ENCODE measurements at regions not wholly inside any gene's neighbourhood (a gene's known extent, or its start where the extent isn't known, plus 50 kb on each side); places are given as distances from the start of the nearest gene placed in this dataset.

- intact Hi-C loops (cut with DNase I) = no loop called here
- 84 to 86% (median 86%) methylated on average over 7 of the region's 7 CpGs for WGBS, 3 donors
These were observed 82.2 kb upstream of the DUSP22 start for GRCh38 chr6:210104-210456.

GRCh38 chr6:210778-211374 is 81.4 kb upstream of the DUSP22 start:
- no peaks in the 10 kb centered on the region for H3K27me3 ChIP-seq
- H3K36me3 ChIP-seq = no peaks in the 10 kb centered on the region
- DNase-seq = no peak
- H3K27ac ChIP-seq = no peak overlapping the region
- H3K4me1 ChIP-seq (ENCODE audit: insufficient read depth) = no peaks in the 10 kb centered on the region
- intact Hi-C loops (cut with DNase I) = no loop called here
- 49 to 62% (median 53%) methylated on average over 13 of the region's 13 CpGs for WGBS, 3 donors
- TF ChIP-seq POLR2A (IDR thresholded peaks at IDR 0.05) = no peak
- TF ChIP-seq, protein P1, sequence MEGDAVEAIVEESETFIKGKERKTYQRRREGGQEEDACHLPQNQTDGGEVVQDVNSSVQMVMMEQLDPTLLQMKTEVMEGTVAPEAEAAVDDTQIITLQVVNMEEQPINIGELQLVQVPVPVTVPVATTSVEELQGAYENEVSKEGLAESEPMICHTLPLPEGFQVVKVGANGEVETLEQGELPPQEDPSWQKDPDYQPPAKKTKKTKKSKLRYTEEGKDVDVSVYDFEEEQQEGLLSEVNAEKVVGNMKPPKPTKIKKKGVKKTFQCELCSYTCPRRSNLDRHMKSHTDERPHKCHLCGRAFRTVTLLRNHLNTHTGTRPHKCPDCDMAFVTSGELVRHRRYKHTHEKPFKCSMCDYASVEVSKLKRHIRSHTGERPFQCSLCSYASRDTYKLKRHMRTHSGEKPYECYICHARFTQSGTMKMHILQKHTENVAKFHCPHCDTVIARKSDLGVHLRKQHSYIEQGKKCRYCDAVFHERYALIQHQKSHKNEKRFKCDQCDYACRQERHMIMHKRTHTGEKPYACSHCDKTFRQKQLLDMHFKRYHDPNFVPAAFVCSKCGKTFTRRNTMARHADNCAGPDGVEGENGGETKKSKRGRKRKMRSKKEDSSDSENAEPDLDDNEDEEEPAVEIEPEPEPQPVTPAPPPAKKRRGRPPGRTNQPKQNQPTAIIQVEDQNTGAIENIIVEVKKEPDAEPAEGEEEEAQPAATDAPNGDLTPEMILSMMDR (IDR thresholded peaks at IDR 0.05) = no peak
- TF ChIP-seq EP300 (IDR thresholded peaks at IDR 0.05) = no peak
- H3K9me3 ChIP-seq = peaks cover 0 to 4% of the 10 kb centered on the region in 2 donors
- no peak overlapping the region for H3K4me3 ChIP-seq

More at GRCh38 chr6:210104-210456, 82.2 kb upstream of the DUSP22 start:
- no peaks in the 10 kb centered on the region for H3K36me3 ChIP-seq
- H3K27me3 ChIP-seq = no peaks in the 10 kb centered on the region
- no peak for DNase-seq
- TF ChIP-seq, protein P1 (IDR thresholded peaks at IDR 0.05) = no peak
- TF ChIP-seq POLR2A (IDR thresholded peaks at IDR 0.05) (no peak), EP300 (IDR thresholded peaks at IDR 0.05) (no peak)
- H3K4me1 ChIP-seq (ENCODE audit: insufficient read depth) = no peaks in the 10 kb centered on the region
- H3K4me3 ChIP-seq = no peak overlapping the region
- no peak overlapping the region for H3K27ac ChIP-seq
- peaks cover 0 to 4% of the 10 kb centered on the region in 2 donors for H3K9me3 ChIP-seq

DNA sequence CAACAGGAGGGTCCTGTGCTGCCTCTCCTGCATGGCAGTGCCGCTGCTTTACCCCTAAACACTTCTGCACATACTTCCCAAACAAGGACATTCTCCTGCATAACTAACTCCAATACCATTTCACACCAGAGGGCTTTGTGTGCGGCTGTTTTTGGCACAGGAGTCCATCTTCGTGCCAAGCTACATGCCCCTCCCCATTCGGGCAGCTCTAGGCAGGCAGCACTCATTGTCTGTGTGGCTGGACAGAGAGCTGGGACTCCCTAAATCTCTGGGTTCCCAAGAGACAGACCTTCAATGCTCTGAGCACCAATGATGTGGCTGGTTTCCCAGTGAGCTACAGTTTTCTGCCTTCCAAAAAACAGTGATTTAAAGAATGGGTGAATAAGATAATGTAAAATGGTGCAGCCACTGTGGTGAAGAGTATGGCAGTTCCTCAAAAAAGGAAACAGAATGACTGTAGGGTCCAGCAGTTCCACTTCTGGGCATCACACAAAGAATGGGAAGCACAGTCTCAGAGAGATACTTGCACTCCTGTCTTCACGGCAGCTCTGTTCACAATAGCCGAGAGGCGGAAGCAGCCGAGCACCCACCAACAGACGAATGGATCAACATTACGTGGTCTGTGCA is 80.3 kb upstream of the DUSP22 start:
- WGBS, 3 donors = 79 to 87% (median 83%) methylated on average over 10 of the region's 10 CpGs
- Histone ChIP-seq H3K9me3 (peaks cover 0 to 4% of the 10 kb centered on the region in 2 donors), H3K27me3 (no peaks in the 10 kb centered on the region), H3K27ac (no peak overlapping the region), H3K36me3 (no peaks in the 10 kb centered on the region), H3K4me1 (ENCODE audit: insufficient read depth) (no peaks in the 10 kb centered on the region), H3K4me3 (no peak overlapping the region)
- intact Hi-C loops (cut with DNase I) = no loop called here
- TF ChIP-seq POLR2A (IDR thresholded peaks at IDR 0.05) (no peak), EP300 (IDR thresholded peaks at IDR 0.05) (no peak)
- TF ChIP-seq, protein P1 (IDR thresholded peaks at IDR 0.05) = no peak
- no peak for DNase-seq

GRCh38 chr6:213284-213683 is 79.0 kb upstream of the DUSP22 start:
- TF ChIP-seq POLR2A (IDR thresholded peaks at IDR 0.05) (no peak), EP300 (IDR thresholded peaks at IDR 0.05) (no peak)
- TF ChIP-seq, protein P1 (IDR thresholded peaks at IDR 0.05) = no peak
- Histone ChIP-seq H3K27me3 (no peaks in the 10 kb centered on the region), H3K4me3 (no peak overlapping the region), H3K4me1 (ENCODE audit: insufficient read depth) (no peaks in the 10 kb centered on the region), H3K27ac (no peak overlapping the region), H3K36me3 (no peaks in the 10 kb centered on the region), H3K9me3 (peaks cover 0 to 4% of the 10 kb centered on the region in 2 donors)
- DNase-seq = no peak
- 84 to 88% (median 88%) methylated on average over 4 of the region's 4 CpGs for WGBS, 3 donors
- intact Hi-C loops (cut with DNase I) = no loop called here
